ENCODE measurements at regions not wholly inside any gene's neighbourhood (a gene's known extent, or its start where the extent isn't known, plus 50 kb on each side); places are given as distances from the start of the nearest gene placed in this dataset.

DNA sequence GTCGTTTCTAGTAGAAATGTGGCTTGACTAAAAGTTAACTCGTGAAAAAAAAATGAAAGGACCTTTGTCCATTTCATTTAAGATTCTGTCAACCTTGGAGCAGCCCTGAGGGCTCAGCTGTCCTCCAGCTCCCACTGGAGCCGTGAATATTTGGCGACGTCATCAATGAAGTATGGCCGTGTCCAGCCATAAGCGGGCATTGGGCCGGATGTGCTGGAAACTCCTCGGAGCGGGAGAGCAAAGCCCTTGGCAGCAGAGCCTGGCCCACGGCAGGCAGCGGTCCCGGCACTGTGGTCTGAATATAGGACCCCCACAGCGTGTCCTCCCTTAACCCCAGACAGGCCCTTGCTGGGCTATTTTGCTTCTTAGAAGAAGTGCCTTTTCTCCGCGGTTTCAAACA lies 50.0 kb downstream of the JAKMIP3 start:
- no peaks in the 10 kb centered on the region for H3K4me1 ChIP-seq (ENCODE audit: control insufficient read depth in 1 of 2, insufficient read depth in 2 of 2, low read length in 2 of 2)
- H3K9me3 ChIP-seq (replicated peaks in 1 of 2; ENCODE audit: control insufficient read depth in 1 of 2, insufficient read depth in 1 of 2, low read length in 2 of 2) = no peaks in the 10 kb centered on the region
- no peak overlapping the region for H3K27ac Mint-ChIP-seq
- WGBS (ENCODE audit: insufficient coverage) = 95% methylated on average over 15 of the region's 16 CpGs
- no peaks in the 10 kb centered on the region for H3K79me2 ChIP-seq (ENCODE audit: insufficient read depth, low read length)
- no peak overlapping the region for H3K4me3 Mint-ChIP-seq
- DNase-seq = no peak
- H3K36me3 ChIP-seq (replicated peaks in 1 of 2; ENCODE audit: control insufficient read depth in 1 of 2, insufficient read depth in 2 of 2, low read length in 2 of 2) = no peaks in the 10 kb centered on the region
- H3K4me3 ChIP-seq (replicated peaks in 1 of 3; ENCODE audit: low read depth in 2 of 3, low read length in 3 of 3) = no peak overlapping the region
- intact Hi-C loops (cut with micrococcal nuclease) = no loop called here
- no peak overlapping the region for H2AFZ ChIP-seq (ENCODE audit: insufficient read depth, low read depth, low read length, poor library complexity, severe bottlenecking)
- H4K20me1 ChIP-seq (ENCODE audit: insufficient read depth, low read length) = no peaks in the 10 kb centered on the region
- TF ChIP-seq, protein P1, sequence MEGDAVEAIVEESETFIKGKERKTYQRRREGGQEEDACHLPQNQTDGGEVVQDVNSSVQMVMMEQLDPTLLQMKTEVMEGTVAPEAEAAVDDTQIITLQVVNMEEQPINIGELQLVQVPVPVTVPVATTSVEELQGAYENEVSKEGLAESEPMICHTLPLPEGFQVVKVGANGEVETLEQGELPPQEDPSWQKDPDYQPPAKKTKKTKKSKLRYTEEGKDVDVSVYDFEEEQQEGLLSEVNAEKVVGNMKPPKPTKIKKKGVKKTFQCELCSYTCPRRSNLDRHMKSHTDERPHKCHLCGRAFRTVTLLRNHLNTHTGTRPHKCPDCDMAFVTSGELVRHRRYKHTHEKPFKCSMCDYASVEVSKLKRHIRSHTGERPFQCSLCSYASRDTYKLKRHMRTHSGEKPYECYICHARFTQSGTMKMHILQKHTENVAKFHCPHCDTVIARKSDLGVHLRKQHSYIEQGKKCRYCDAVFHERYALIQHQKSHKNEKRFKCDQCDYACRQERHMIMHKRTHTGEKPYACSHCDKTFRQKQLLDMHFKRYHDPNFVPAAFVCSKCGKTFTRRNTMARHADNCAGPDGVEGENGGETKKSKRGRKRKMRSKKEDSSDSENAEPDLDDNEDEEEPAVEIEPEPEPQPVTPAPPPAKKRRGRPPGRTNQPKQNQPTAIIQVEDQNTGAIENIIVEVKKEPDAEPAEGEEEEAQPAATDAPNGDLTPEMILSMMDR (IDR thresholded peaks at IDR 0.05) = no peak
- H3K27me3 Mint-ChIP-seq (ENCODE audit: low read depth in 3 of 3) = peaks cover 9% of the 10 kb centered on the region in 3 donors
- no peaks in the 10 kb centered on the region for H3K27me3 ChIP-seq (ENCODE audit: control insufficient read depth in 2 of 2, insufficient read depth in 2 of 2, low read length in 2 of 2)
- no peak overlapping the region for H3K4me2 ChIP-seq (replicated peaks; ENCODE audit: extremely low read depth, low read length, poor library complexity, severe bottlenecking)
- H3K4me1 Mint-ChIP-seq = no peaks in the 10 kb centered on the region
- no peaks in the 10 kb centered on the region for H3K36me3 Mint-ChIP-seq
- no peak overlapping the region for H3K9ac ChIP-seq (ENCODE audit: insufficient read depth, low read length, poor library complexity, severe bottlenecking)
- H3K9me3 Mint-ChIP-seq = peaks cover 0 to 1% (median 0%) of the 10 kb centered on the region in 7 donors
- no peak overlapping the region for H3K27ac ChIP-seq (ENCODE audit: low read depth in 1 of 2, low read length in 2 of 2)

DNA sequence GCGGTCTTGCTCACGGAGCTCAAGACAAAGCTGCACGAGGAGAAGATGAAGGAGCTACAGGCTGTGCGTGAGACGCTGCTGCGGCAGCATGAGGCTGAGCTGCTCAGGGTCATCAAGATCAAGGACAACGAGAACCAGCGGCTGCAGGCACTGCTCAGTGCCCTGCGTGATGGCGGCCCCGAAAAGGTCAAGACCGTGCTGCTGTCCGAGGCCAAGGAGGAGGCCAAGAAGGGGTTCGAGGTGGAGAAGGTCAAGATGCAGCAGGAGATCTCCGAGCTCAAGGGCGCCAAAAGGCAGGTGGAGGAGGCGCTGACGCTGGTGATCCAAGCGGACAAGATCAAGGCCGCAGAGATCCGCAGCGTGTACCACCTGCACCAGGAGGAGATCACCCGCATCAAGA lies 51.4 kb downstream of the JAKMIP3 start:
- intact Hi-C loops (cut with micrococcal nuclease) = no loop called here
- no peak overlapping the region for H3K4me3 Mint-ChIP-seq
- DNase-seq = no peak
- Histone ChIP-seq H3K9me3 (replicated peaks in 1 of 2; ENCODE audit: control insufficient read depth in 1 of 2, insufficient read depth in 1 of 2, low read length in 2 of 2) (no peaks in the 10 kb centered on the region), H4K20me1 (ENCODE audit: insufficient read depth, low read length) (no peaks in the 10 kb centered on the region), H3K27ac (ENCODE audit: low read depth in 1 of 2, low read length in 2 of 2) (no peak overlapping the region), H3K27me3 (ENCODE audit: control insufficient read depth in 2 of 2, insufficient read depth in 2 of 2, low read length in 2 of 2) (no peaks in the 10 kb centered on the region), H3K9ac (ENCODE audit: insufficient read depth, low read length, poor library complexity, severe bottlenecking) (no peak overlapping the region), H3K4me1 (ENCODE audit: control insufficient read depth in 1 of 2, insufficient read depth in 2 of 2, low read length in 2 of 2) (no peaks in the 10 kb centered on the region), H3K4me3 (replicated peaks in 1 of 3; ENCODE audit: low read depth in 2 of 3, low read length in 3 of 3) (no peak overlapping the region), H3K36me3 (replicated peaks in 1 of 2; ENCODE audit: control insufficient read depth in 1 of 2, insufficient read depth in 2 of 2, low read length in 2 of 2) (no peaks in the 10 kb centered on the region), H3K4me2 (replicated peaks; ENCODE audit: extremely low read depth, low read length, poor library complexity, severe bottlenecking) (no peak overlapping the region), H2AFZ (ENCODE audit: insufficient read depth, low read depth, low read length, poor library complexity, severe bottlenecking) (no peak overlapping the region), H3K79me2 (ENCODE audit: insufficient read depth, low read length) (no peaks in the 10 kb centered on the region)
- TF ChIP-seq, protein P1 (IDR thresholded peaks at IDR 0.05) = no peak
- no peak overlapping the region for H3K27ac Mint-ChIP-seq
- peaks cover 6 to 9% (median 9%) of the 10 kb centered on the region in 3 donors for H3K27me3 Mint-ChIP-seq (ENCODE audit: low read depth in 3 of 3)
- WGBS (ENCODE audit: insufficient coverage) = 93% methylated on average over 23 of the region's 23 CpGs
- peaks cover 0 to 1% (median 0%) of the 10 kb centered on the region in 7 donors for H3K9me3 Mint-ChIP-seq
- no peaks in the 10 kb centered on the region for H3K4me1 Mint-ChIP-seq
- H3K36me3 Mint-ChIP-seq = no peaks in the 10 kb centered on the region
